ENCODE measurements at regions not wholly inside any gene's neighbourhood (a gene's known extent, or its start where the extent isn't known, plus 50 kb on each side); places are given as distances from the start of the nearest gene placed in this dataset.

GRCh38 chr4:130288576-130288975 lies 1192.6 kb downstream of the C4orf33 start (continued):
- TF ChIP-seq ZNF561 (tag by site-specific recombination; IDR thresholded peaks at IDR 0.05; ENCODE audit: borderline replicate concordance): no peak
- TF ChIP-seq ZNF670 (tag by site-specific recombination; IDR thresholded peaks at IDR 0.05; ENCODE audit: low read depth): no peak

DNA sequence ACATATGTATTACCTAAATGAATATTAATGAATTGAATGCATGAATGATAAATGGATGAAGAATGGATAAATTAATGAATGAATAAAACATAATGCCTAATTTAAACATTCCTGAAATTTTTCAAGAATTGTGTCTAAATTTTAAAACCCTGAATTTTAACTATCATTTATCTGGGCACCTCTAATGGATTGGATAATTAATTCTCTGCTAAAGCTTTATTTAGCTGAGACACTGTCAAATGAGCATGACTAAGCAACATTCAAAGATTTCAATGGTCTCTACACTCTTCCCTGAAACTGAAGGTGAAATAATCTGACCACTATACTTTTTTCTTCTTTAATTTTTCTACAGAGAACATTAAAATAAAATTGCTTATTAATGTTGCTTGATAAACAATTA lies 1197.7 kb downstream of the C4orf33 start:
- Histone ChIP-seq H3K9me3 (ENCODE audit: control insufficient read depth, insufficient read depth, low read depth, low read length) (no peaks in the 10 kb centered on the region), H3K27ac (ENCODE audit: extremely low read depth, low read depth, low read length) (no peak overlapping the region), H3K4me3 (ENCODE audit: low read depth, low read length) (no peak overlapping the region), H3K36me3 (ENCODE audit: control insufficient read depth in 2 of 2, insufficient read depth in 1 of 2, low read length in 2 of 2) (no peaks in the 10 kb centered on the region), H3K4me1 (ENCODE audit: control insufficient read depth, insufficient read depth, low read length) (no peaks in the 10 kb centered on the region)
- TF ChIP-seq ZSCAN30 (tag by site-specific recombination; IDR thresholded peaks at IDR 0.05) (no peak), ZNF416 (tag by site-specific recombination; IDR thresholded peaks at IDR 0.05) (no peak), KLF10 (tag by site-specific recombination; IDR thresholded peaks at IDR 0.05) (no peak), YY1 (tag by site-specific recombination; IDR thresholded peaks at IDR 0.05) (no peak), ZNF785 (tag by site-specific recombination; IDR thresholded peaks at IDR 0.05) (no peak)
- TF ChIP-seq, protein P1, sequence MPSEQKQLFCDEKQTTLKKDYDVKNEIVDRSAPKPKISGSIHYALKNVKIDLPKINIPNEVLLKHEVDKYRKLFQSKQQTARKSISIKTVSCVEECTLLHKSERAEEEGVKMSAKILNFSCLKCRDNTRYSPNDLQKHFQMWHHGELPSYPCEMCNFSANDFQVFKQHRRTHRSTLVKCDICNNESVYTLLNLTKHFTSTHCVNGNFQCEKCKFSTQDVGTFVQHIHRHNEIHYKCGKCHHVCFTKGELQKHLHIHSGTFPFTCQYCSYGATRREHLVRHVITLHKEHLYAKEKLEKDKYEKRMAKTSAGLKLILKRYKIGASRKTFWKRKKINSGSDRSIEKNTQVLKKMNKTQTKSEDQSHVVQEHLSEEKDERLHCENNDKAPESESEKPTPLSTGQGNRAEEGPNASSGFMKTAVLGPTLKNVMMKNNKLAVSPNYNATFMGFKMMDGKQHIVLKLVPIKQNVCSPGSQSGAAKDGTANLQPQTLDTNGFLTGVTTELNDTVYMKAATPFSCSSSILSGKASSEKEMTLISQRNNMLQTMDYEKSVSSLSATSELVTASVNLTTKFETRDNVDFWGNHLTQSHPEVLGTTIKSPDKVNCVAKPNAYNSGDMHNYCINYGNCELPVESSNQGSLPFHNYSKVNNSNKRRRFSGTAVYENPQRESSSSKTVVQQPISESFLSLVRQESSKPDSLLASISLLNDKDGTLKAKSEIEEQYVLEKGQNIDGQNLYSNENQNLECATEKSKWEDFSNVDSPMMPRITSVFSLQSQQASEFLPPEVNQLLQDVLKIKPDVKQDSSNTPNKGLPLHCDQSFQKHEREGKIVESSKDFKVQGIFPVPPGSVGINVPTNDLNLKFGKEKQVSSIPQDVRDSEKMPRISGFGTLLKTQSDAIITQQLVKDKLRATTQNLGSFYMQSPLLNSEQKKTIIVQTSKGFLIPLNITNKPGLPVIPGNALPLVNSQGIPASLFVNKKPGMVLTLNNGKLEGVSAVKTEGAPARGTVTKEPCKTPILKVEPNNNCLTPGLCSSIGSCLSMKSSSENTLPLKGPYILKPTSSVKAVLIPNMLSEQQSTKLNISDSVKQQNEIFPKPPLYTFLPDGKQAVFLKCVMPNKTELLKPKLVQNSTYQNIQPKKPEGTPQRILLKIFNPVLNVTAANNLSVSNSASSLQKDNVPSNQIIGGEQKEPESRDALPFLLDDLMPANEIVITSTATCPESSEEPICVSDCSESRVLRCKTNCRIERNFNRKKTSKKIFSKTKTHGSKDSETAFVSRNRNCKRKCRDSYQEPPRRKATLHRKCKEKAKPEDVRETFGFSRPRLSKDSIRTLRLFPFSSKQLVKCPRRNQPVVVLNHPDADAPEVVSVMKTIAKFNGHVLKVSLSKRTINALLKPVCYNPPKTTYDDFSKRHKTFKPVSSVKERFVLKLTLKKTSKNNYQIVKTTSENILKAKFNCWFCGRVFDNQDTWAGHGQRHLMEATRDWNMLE (tag by site-specific recombination; conservative IDR thresholded peaks at IDR 0.05; ENCODE audit: low read depth): no peak
- ChIA-PET CTCF (no interaction called here), POLR2A (no interaction called here)

- Histone ChIP-seq H3K9me3 (ENCODE audit: control insufficient read depth, insufficient read depth, low read depth, low read length) (no peaks in the 10 kb centered on the region), H3K36me3 (ENCODE audit: control insufficient read depth in 2 of 2, insufficient read depth in 1 of 2, low read length in 2 of 2) (no peaks in the 10 kb centered on the region), H3K4me3 (ENCODE audit: low read depth, low read length) (no peak overlapping the region), H3K27ac (ENCODE audit: extremely low read depth, low read depth, low read length) (no peak overlapping the region), H3K4me1 (ENCODE audit: control insufficient read depth, insufficient read depth, low read length) (no peaks in the 10 kb centered on the region)
- TF ChIP-seq ZNF138 (tag by site-specific recombination; IDR thresholded peaks at IDR 0.05; ENCODE audit: borderline replicate concordance) (no peak), ZNF140 (tag by site-specific recombination; IDR thresholded peaks at IDR 0.05) (no peak), ZNF660 (tag by site-specific recombination; IDR thresholded peaks at IDR 0.05) (no peak), SCRT2 (tag by site-specific recombination; IDR thresholded peaks at IDR 0.05) (no peak), WT1 (tag by site-specific recombination; IDR thresholded peaks at IDR 0.05) (no peak), ZNF426 (tag by site-specific recombination; IDR thresholded peaks at IDR 0.05) (no peak), ZNF837 (tag by site-specific recombination; IDR thresholded peaks at IDR 0.05) (no peak)
- TF ChIP-seq, protein P2, sequence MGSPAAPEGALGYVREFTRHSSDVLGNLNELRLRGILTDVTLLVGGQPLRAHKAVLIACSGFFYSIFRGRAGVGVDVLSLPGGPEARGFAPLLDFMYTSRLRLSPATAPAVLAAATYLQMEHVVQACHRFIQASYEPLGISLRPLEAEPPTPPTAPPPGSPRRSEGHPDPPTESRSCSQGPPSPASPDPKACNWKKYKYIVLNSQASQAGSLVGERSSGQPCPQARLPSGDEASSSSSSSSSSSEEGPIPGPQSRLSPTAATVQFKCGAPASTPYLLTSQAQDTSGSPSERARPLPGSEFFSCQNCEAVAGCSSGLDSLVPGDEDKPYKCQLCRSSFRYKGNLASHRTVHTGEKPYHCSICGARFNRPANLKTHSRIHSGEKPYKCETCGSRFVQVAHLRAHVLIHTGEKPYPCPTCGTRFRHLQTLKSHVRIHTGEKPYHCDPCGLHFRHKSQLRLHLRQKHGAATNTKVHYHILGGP (tag by site-specific recombination; IDR thresholded peaks at IDR 0.05): no peak
- TF ChIP-seq, protein P3, sequence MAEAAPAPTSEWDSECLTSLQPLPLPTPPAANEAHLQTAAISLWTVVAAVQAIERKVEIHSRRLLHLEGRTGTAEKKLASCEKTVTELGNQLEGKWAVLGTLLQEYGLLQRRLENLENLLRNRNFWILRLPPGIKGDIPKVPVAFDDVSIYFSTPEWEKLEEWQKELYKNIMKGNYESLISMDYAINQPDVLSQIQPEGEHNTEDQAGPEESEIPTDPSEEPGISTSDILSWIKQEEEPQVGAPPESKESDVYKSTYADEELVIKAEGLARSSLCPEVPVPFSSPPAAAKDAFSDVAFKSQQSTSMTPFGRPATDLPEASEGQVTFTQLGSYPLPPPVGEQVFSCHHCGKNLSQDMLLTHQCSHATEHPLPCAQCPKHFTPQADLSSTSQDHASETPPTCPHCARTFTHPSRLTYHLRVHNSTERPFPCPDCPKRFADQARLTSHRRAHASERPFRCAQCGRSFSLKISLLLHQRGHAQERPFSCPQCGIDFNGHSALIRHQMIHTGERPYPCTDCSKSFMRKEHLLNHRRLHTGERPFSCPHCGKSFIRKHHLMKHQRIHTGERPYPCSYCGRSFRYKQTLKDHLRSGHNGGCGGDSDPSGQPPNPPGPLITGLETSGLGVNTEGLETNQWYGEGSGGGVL (tag by site-specific recombination; IDR thresholded peaks at IDR 0.05): no peak
- ChIA-PET POLR2A (no interaction called here), CTCF (no interaction called here)
These were observed 1200.5 kb downstream of the C4orf33 start for GRCh38 chr4:130296448-130296847.

Data from HEK293 (cell line).